ENCODE measurements at regions not wholly inside any gene's neighbourhood (a gene's known extent, or its start where the extent isn't known, plus 50 kb on each side); places are given as distances from the start of the nearest gene placed in this dataset.

- DNase-seq: no peak
These were observed 213.1 kb upstream of the SYNDIG1 start for GRCh38 chr20:24256307-24256706.

- DNase-seq: no peak
These were observed 214.9 kb upstream of the SYNDIG1 start for GRCh38 chr20:24254480-24254879.

DNA sequence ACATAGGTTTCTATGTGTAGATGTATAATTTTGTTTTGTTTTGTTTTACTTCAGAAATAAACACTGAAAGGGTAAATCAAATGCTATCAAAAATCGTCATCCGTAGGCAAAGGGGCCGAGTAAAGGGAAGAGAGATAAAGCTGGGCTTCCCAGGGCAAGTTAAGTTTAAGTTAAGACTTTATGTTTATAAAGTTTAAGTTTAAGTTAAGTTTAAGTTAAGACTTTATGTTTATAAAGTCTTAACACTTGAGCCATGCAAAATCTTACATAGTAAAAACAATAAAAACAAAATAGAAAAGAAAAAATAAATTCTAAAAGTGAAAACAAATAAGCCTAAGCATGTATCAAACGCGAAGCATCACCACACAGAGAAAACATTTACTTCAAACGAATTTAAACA, 216.1 kb upstream of the SYNDIG1 start:
- DNase-seq: no peak

- DNase-seq: no peak
These were observed 224.3 kb upstream of the SYNDIG1 start for GRCh38 chr20:24245094-24245493.

DNA sequence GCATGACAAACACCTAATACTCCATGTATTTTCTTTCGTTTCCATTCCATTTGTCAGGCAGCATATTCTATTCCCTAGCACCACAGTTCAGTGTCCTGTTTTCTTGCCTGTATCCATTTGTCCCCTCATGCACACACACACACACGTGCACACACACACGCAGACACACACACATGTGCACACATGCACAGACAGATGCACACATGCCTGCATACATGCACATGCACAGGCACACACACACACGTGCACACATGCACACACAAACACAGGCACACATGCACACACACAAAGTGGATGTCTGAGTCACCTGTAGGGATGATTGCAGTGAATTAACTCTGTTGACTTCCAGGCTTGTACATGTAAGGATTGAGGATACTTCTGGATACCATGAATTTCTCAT, 226.7 kb upstream of the SYNDIG1 start:
- no peak for DNase-seq

- DNase-seq: no peak
These were observed 228.0 kb upstream of the SYNDIG1 start for GRCh38 chr20:24241466-24241865.

- DNase-seq: no peak
These were observed 232.5 kb upstream of the SYNDIG1 start for GRCh38 chr20:24236963-24237362.

GRCh38 chr20:24236201-24236600, 233.2 kb upstream of the SYNDIG1 start:
- no peak for DNase-seq

DNA sequence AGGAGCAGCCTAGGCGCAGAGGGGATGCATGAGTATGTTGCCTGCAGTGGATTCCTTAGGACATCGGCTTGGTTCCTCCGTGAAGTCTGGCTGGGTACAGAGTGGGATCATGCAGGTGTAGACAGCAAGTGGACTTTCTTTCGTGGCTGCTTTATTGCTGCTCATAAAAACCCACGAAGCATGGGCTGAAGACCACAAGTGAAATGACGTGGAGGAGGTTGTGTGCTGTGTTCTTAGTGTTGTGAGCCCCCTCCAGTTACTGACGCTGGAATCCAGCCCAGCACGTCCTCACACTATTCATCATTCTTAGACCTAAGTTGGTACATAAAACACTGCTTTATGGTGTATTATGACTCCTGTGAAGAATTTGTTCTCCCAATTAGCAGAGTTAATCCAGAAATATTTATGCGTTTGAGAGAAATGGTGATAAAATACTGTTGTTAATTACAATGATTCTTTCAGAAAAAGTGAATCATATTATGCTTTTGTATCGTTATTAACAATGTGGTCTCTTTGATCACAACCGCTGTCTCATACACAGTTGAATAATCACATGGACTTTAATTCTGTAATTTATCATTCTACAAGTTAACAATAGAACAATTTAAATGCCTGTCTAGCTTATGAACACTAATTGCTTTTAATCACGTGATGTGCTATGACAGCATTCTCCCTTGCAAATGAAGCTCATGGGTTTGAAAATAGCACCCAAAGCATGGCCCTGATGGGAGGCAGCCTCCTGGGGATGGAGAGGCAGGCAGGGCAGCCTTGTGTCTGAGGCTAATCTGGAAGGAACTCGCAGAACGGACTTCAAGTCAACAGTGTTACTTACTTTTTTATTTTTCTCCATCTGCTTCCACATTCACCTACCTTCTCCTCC, 233.9 kb upstream of the SYNDIG1 start:
- DNase-seq: no peak

- DNase-seq: no peak
These were observed 239.0 kb upstream of the GGTLC1 start for GRCh38 chr20:24227600-24227999.

GRCh38 chr20:24212494-24212893, 223.9 kb upstream of the GGTLC1 start:
- no peak for DNase-seq

- DNase-seq: no peak
These were observed 223.4 kb upstream of the GGTLC1 start for GRCh38 chr20:24211972-24212371.

GRCh38 chr20:24210356-24210755, 221.8 kb upstream of the GGTLC1 start:
- DNase-seq: no peak

- no peak for DNase-seq
These were observed 220.1 kb upstream of the GGTLC1 start for GRCh38 chr20:24208652-24209051.

DNA sequence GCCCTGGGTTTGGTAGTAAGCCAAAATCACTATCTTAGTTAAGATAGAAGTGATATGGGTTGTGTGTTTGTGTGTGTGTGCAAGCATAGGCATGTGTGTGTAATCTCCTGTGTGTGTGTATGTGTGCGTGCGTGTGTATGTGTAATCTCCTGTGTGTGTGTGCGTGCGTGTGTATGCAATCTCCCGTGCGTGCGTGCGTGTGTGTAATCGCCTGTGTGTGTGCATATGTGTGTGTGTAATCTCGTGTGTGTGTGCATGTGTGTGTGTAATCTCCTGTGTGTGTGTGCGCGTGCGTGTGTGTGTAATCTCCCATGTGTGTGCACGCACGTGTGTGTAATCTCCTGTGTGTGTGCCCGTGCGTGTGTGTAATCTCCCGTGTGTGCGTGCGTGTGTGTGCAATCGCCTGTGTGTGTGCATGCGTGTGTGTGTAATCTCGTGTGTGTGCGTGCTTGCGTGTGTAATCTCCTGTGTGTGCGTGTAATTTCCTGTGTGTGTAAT, 219.3 kb upstream of the GGTLC1 start:
- no peak for DNase-seq

GRCh38 chr20:24206995-24207394, 218.4 kb upstream of the GGTLC1 start:
- DNase-seq: no peak

DNA sequence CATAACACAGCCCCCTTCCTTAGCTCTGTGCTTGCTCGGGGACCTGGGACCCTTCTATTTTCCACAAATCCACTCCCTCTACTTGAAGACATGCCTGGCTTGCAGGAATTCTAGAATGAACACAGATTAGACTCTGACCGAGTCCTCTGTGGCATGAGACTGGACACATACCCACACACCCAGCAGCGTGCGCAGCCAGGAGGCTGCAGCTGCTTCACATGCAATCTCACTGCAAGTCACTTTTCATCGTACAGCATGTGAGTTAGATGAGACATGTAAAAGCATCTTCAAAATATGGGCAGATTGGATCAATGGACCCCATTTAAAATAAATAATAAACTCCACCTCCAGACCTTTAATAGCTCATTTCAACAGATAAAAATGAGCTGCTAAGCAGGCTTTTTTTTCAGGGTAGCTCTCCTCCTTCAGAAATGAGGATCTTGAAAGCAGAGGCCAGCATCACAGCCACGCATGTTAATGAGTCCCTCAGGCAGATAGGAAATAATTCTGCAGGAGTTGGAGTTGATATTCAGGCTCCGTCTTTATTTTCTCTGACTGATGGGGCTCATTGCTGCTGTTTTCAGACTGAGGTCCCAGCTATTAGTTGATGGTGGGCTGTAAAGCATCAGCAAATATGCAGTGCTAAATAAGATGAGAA, 215.1 kb upstream of the GGTLC1 start:
- DNase-seq: no peak

DNA sequence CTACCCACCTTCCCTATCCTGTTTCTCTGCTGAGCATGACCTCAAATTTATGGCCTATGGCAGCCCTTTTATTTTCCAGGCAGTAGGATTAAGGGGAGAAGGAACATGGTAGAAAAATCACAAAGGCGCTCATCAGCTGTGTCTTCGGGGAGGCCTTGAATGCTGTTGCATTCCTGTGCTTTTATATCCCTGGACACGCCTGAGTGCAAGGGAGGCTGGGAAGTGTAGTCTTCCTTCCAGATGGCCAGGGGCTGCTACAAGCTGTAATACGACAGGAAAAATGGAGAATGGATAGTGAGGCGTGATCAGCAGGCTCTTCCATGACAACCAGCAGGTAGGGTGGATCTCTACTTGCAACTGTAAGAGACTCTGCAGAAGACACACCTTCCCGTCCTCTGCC, 210.9 kb upstream of the GGTLC1 start:
- no peak for DNase-seq

- no peak for DNase-seq
These were observed 205.6 kb upstream of the GGTLC1 start for GRCh38 chr20:24194143-24194542.

- DNase-seq: no peak
These were observed 202.3 kb upstream of the GGTLC1 start for GRCh38 chr20:24190905-24191304.

- no peak for DNase-seq
These were observed 197.2 kb upstream of the GGTLC1 start for GRCh38 chr20:24185791-24186190.

DNA sequence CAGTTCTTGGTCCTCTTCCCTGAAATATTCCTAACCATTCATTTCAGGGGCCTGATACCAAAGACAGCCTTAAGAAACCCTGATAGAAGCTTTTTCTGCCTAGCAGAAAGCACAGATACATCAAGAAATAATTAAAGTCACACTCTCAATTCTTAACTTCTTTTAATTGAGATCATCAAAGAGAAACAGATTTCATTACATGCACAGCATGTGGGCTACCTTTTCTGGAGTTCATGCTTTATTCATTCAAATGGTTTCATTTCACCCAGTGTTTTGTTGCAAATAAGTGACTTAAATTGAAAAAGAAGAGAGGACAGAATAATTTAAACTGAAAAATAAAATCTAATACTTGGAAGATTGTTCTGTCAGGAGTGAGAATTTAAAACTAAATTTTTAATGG, 192.6 kb upstream of the GGTLC1 start:
- DNase-seq: no peak

- DNase-seq: no peak
These were observed 180.7 kb upstream of the GGTLC1 start for GRCh38 chr20:24169256-24169655.

DNA sequence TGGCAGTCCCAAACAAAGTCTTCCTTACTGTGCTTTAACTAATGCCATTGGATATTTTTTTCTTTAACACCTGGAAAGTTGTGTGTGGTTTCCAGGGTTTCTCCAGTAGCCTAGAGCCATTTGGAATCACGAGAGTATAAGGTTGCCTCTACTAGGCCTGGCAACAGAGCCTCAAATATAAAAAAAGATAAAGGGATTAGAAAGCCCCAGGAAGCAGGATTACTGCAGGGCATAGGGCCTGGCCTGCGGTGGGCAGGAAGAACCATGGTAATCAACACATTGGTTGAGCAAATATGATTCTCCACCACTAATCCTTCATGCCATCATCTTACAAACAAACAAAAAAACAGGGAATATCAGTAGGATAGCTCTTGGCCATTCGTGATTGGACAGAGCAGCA, 177.8 kb upstream of the GGTLC1 start:
- DNase-seq: no peak

- no peak for DNase-seq
These were observed 177.5 kb upstream of the GGTLC1 start for GRCh38 chr20:24166123-24166381.

Data from bone marrow (tissue), 2 donors.